Astrocyte (in vitro differentiated cells and primary cell): ENCODE measurements at regions not wholly inside any gene's neighbourhood (a gene's known extent, or its start where the extent isn't known, plus 50 kb on each side); places are given as distances from the start of the nearest gene placed in this dataset.

Experiments
- CTCF ChIP-seq: IDR thresholded peaks from 2 replicates; pipeline ENCODE4 v1.5.1; 2011; ENCODE audit warnings: low read depth, mild to moderate bottlenecking, inconsistent platforms, low read length, moderate library complexity; ENCODE audit not compliant: insufficient read depth
- EZH2 ChIP-seq: IDR thresholded peaks from 2 replicates; pipeline ENCODE4 v1.6.1; 2012; ENCODE audit warnings: mild to moderate bottlenecking, low read length, inconsistent platforms; ENCODE audit not compliant: insufficient read depth

GRCh38 chr11:98674390-98674789 is 346.4 kb upstream of the CNTN5 start:
- TF ChIP-seq EZH2 (no peak), CTCF (no peak)
